Testis (tissue), 2 donors: ENCODE measurements at regions not wholly inside any gene's neighbourhood (a gene's known extent, or its start where the extent isn't known, plus 50 kb on each side); places are given as distances from the start of the nearest gene placed in this dataset.

Experiments
- POLR2A ChIP-seq: fragments of 450-650 bp; IDR thresholded peaks from one replicate; pipeline ENCODE4 v1.6.1; 2017; ENCODE audit warnings: antibody characterized with exemption, mild to moderate bottlenecking, moderate library complexity
- TF ChIP-seq, protein P1 (sequence below), 3 experiments: fragments of 450-650 bp in 2 of 3; fragments of 200-600 bp in 1 of 3; sonication (generic) in 1 of 3; IDR thresholded peaks; one replicate each; pipeline ENCODE4 v1.5.1; 2016 to 2019; ENCODE audit warnings: antibody characterized with exemption in 3 of 3, mild to moderate bottlenecking in 2 of 3, moderate library complexity in 1 of 3

DNA sequence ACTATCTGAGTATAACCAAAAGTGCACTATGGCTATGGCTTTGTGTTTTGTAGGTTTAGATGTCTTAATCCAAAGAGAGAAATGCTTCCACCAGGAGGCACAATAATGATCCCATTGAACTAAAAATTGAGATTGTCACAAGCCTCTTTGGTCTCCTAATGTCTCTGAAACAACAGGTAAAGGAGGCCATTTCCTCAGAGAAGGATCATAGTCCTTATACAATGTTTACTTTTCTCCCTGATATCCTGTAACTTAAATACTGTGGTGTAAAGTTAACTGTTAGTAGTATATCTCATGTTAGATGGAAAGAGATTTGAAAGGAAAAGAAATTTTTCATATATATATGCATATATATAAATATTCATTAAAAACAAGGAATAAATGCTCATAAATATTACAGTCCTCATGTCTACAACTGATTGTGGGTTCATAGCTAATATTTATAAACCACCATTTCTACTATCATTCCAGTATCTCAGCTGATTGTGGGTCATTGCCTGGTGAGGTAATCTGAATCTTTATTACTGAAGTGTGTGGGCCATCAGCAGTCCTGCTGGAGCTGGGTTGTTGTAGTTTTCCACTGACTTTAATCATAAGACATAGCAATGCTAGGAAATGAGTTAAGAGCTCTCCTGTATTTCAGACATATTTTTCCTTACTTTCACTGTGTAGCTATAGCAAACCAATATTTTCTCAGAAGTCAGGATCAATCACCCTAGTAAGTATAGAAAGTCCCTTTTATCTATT, 1230.4 kb downstream of the PCDH18 start:
- TF ChIP-seq, protein P1, sequence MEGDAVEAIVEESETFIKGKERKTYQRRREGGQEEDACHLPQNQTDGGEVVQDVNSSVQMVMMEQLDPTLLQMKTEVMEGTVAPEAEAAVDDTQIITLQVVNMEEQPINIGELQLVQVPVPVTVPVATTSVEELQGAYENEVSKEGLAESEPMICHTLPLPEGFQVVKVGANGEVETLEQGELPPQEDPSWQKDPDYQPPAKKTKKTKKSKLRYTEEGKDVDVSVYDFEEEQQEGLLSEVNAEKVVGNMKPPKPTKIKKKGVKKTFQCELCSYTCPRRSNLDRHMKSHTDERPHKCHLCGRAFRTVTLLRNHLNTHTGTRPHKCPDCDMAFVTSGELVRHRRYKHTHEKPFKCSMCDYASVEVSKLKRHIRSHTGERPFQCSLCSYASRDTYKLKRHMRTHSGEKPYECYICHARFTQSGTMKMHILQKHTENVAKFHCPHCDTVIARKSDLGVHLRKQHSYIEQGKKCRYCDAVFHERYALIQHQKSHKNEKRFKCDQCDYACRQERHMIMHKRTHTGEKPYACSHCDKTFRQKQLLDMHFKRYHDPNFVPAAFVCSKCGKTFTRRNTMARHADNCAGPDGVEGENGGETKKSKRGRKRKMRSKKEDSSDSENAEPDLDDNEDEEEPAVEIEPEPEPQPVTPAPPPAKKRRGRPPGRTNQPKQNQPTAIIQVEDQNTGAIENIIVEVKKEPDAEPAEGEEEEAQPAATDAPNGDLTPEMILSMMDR (IDR thresholded peaks at IDR 0.05), result no peak
- no peak for TF ChIP-seq POLR2A
